ENCODE measurements at regions not wholly inside any gene's neighbourhood (a gene's known extent, or its start where the extent isn't known, plus 50 kb on each side); places are given as distances from the start of the nearest gene placed in this dataset.

DNA sequence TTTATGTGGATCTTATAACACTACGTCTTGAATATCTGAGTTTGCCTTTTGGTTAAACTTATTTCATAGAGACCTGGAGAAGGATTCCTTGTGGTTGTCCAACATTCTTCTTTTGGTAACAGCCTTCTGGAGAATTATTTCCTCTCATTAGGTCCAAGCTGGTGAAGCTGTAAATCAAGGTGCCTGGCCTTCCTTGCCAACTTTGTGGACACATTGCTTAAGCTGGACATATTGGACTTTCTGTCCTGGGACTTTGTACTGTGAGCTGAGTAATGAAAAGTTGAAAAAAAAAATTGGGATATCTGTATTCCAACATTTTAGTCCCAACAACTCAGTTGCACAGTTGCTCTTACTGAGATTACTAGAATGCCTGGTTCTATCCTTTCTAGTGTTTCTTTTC, 186.2 kb downstream of the HAO1 start:
- Histone ChIP-seq H3F3A (replicated peaks; ENCODE audit: low read depth) (no peaks in the 10 kb centered on the region), H3K36me3 (ENCODE audit: insufficient read depth) (no peaks in the 10 kb centered on the region), H3K27me3 (ENCODE audit: insufficient read depth) (no peaks in the 10 kb centered on the region), H3K4me2 (no peak overlapping the region), H3K79me2 (replicated peaks; ENCODE audit: insufficient read depth) (no peaks in the 10 kb centered on the region), H3K27ac (ENCODE audit: low read depth) (no peak overlapping the region), H4K20me1 (replicated peaks; ENCODE audit: insufficient read depth) (no peaks in the 10 kb centered on the region), H2AFZ (no peak overlapping the region), H3K4me1 (ENCODE audit: insufficient read depth) (no peaks in the 10 kb centered on the region), H3K4me3 (no peak overlapping the region), H3K9me2 (ENCODE audit: insufficient read depth) (no peaks in the 10 kb centered on the region; the same call in 1 of the 2 replicates)
- Mint-ChIP-seq H3K9me3 (no peaks in the 10 kb centered on the region), H3K27ac (no peak overlapping the region), H3K36me3 (ENCODE audit: low read depth) (no peaks in the 10 kb centered on the region), H3K4me3 (no peak overlapping the region), H3K27me3 (ENCODE audit: insufficient read depth, low read depth, poor library complexity) (peaks cover 2% of the 10 kb centered on the region), H3K4me1 (no peaks in the 10 kb centered on the region)
- no peak for ATAC-seq
- DNase-seq (ENCODE audit: low spot score) = no peak
- TF ChIP-seq POLR2AphosphoS5 (IDR thresholded peaks at IDR 0.05; ENCODE audit: low read depth) (no peak), ZNF114 (CRISPR knock-in tag; IDR thresholded peaks at IDR 0.05) (no peak), EZH2phosphoT487 (IDR thresholded peaks at IDR 0.05; ENCODE audit: unreplicated experiment) (no peak), NANOG (IDR thresholded peaks at IDR 0.05; ENCODE audit: borderline replicate concordance) (no peak)
- TF ChIP-seq, protein P1, sequence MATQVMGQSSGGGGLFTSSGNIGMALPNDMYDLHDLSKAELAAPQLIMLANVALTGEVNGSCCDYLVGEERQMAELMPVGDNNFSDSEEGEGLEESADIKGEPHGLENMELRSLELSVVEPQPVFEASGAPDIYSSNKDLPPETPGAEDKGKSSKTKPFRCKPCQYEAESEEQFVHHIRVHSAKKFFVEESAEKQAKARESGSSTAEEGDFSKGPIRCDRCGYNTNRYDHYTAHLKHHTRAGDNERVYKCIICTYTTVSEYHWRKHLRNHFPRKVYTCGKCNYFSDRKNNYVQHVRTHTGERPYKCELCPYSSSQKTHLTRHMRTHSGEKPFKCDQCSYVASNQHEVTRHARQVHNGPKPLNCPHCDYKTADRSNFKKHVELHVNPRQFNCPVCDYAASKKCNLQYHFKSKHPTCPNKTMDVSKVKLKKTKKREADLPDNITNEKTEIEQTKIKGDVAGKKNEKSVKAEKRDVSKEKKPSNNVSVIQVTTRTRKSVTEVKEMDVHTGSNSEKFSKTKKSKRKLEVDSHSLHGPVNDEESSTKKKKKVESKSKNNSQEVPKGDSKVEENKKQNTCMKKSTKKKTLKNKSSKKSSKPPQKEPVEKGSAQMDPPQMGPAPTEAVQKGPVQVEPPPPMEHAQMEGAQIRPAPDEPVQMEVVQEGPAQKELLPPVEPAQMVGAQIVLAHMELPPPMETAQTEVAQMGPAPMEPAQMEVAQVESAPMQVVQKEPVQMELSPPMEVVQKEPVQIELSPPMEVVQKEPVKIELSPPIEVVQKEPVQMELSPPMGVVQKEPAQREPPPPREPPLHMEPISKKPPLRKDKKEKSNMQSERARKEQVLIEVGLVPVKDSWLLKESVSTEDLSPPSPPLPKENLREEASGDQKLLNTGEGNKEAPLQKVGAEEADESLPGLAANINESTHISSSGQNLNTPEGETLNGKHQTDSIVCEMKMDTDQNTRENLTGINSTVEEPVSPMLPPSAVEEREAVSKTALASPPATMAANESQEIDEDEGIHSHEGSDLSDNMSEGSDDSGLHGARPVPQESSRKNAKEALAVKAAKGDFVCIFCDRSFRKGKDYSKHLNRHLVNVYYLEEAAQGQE (IDR thresholded peaks at IDR 0.05; ENCODE audit: unreplicated experiment) = no peak
- TF ChIP-seq, protein P2, sequence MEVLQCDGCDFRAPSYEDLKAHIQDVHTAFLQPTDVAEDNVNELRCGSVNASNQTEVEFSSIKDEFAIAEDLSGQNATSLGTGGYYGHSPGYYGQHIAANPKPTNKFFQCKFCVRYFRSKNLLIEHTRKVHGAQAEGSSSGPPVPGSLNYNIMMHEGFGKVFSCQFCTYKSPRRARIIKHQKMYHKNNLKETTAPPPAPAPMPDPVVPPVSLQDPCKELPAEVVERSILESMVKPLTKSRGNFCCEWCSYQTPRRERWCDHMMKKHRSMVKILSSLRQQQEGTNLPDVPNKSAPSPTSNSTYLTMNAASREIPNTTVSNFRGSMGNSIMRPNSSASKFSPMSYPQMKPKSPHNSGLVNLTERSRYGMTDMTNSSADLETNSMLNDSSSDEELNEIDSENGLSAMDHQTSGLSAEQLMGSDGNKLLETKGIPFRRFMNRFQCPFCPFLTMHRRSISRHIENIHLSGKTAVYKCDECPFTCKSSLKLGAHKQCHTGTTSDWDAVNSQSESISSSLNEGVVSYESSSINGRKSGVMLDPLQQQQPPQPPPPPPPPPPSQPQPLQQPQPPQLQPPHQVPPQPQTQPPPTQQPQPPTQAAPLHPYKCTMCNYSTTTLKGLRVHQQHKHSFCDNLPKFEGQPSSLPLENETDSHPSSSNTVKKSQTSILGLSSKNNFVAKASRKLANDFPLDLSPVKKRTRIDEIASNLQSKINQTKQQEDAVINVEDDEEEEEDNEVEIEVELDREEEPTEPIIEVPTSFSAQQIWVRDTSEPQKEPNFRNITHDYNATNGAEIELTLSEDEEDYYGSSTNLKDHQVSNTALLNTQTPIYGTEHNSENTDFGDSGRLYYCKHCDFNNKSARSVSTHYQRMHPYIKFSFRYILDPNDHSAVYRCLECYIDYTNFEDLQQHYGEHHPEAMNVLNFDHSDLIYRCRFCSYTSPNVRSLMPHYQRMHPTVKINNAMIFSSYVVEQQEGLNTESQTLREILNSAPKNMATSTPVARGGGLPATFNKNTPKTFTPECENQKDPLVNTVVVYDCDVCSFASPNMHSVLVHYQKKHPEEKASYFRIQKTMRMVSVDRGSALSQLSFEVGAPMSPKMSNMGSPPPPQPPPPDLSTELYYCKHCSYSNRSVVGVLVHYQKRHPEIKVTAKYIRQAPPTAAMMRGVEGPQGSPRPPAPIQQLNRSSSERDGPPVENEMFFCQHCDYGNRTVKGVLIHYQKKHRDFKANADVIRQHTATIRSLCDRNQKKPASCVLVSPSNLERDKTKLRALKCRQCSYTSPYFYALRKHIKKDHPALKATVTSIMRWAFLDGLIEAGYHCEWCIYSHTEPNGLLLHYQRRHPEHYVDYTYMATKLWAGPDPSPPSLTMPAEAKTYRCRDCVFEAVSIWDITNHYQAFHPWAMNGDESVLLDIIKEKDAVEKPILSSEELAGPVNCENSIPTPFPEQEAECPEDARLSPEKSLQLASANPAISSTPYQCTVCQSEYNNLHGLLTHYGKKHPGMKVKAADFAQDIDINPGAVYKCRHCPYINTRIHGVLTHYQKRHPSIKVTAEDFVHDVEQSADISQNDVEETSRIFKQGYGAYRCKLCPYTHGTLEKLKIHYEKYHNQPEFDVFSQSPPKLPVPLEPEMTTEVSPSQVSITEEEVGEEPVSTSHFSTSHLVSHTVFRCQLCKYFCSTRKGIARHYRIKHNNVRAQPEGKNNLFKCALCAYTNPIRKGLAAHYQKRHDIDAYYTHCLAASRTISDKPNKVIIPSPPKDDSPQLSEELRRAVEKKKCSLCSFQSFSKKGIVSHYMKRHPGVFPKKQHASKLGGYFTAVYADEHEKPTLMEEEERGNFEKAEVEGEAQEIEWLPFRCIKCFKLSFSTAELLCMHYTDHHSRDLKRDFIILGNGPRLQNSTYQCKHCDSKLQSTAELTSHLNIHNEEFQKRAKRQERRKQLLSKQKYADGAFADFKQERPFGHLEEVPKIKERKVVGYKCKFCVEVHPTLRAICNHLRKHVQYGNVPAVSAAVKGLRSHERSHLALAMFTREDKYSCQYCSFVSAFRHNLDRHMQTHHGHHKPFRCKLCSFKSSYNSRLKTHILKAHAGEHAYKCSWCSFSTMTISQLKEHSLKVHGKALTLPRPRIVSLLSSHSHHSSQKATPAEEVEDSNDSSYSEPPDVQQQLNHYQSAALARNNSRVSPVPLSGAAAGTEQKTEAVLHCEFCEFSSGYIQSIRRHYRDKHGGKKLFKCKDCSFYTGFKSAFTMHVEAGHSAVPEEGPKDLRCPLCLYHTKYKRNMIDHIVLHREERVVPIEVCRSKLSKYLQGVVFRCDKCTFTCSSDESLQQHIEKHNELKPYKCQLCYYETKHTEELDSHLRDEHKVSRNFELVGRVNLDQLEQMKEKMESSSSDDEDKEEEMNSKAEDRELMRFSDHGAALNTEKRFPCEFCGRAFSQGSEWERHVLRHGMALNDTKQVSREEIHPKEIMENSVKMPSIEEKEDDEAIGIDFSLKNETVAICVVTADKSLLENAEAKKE (CRISPR knock-in tag; IDR thresholded peaks at IDR 0.05) = no peak

Data from GM23338 (cell line).